Mucosa of descending colon (tissue), 3 donors: ENCODE measurements at regions not wholly inside any gene's neighbourhood (a gene's known extent, or its start where the extent isn't known, plus 50 kb on each side); places are given as distances from the start of the nearest gene placed in this dataset.

ENCODE experiments used
- ATAC-seq: fragments of 200-7000 bp; cut with Tn5 transposase; one replicate; pipeline ENCODE4 v1.9.1; 2020; ENCODE audit warnings: mild to moderate bottlenecking, moderate library complexity
- DNase-seq, 3 donors: peaks; one replicate each; pipeline ENCODE4 v3.0.0-alpha.2; 2020
- H3K36me3 ChIP-seq: fragments of 200-600 bp; one replicate; pipeline ENCODE4 v1.8.0; 2021; ENCODE audit warnings: low read depth, mild to moderate bottlenecking
- H3K4me1 ChIP-seq: fragments of 200-600 bp; one replicate; pipeline ENCODE4 v1.8.0; 2021; ENCODE audit warnings: low read depth, mild to moderate bottlenecking
- H3K4me3 ChIP-seq: fragments of 200-600 bp; one replicate; pipeline ENCODE4 v1.8.0; 2021; ENCODE audit warnings: mild to moderate bottlenecking
- H3K9me3 ChIP-seq: fragments of 200-600 bp; one replicate; pipeline ENCODE4 v1.8.0; 2021; ENCODE audit warnings: mild to moderate bottlenecking
- intact Hi-C, 2 donors: fragments of 100-400 bp; cut with DNase I in 1 of 2; cut with micrococcal nuclease in 1 of 2; formaldehyde crosslinking; loops; one replicate each; pipeline versions ENCODE4 v1.11.0 to v1.11.1; 2022; cut with DNase I, micrococcal nuclease
- TF ChIP-seq, protein P1 (sequence below): fragments of 200-600 bp; IDR thresholded peaks from one replicate; pipeline ENCODE4 v1.8.0; 2022; ENCODE audit warnings: antibody characterized with exemption, mild to moderate bottlenecking
- donor health status: DM: no; HTN: no; CAD: no; lungs with moderate emphysema.
- donor health status: DM: no; HTN: no; CAD: no.
- donor health status: DM: no; HTN: yes; CAD: no.

DNA sequence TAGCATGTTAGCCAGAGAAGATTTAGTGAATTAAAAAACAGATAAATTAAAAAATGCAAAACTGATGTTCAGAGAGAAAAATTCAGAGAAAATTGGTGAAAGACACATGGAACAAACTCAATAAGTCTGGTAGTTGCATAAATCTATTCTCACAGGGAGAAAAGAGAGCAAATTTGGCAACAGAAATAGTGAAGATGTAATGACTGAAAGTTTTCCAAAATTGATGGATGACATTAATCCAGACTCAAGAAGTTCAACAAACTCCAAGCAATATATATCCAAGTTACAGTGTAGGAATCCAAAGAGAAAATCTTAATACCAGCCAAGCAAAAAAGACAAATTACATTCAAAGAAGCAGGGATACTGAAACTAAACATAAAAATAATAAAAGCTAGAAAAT, 302.7 kb upstream of the ARPP21 start:
- ATAC-seq (no peak), DNase-seq (no peak)
- intact Hi-C loops: no loop called here
- Histone ChIP-seq H3K4me1 (no peaks in the 10 kb centered on the region), H3K4me3 (no peak overlapping the region), H3K36me3 (no peaks in the 10 kb centered on the region), H3K9me3 (no peaks in the 10 kb centered on the region)
- TF ChIP-seq, protein P1, sequence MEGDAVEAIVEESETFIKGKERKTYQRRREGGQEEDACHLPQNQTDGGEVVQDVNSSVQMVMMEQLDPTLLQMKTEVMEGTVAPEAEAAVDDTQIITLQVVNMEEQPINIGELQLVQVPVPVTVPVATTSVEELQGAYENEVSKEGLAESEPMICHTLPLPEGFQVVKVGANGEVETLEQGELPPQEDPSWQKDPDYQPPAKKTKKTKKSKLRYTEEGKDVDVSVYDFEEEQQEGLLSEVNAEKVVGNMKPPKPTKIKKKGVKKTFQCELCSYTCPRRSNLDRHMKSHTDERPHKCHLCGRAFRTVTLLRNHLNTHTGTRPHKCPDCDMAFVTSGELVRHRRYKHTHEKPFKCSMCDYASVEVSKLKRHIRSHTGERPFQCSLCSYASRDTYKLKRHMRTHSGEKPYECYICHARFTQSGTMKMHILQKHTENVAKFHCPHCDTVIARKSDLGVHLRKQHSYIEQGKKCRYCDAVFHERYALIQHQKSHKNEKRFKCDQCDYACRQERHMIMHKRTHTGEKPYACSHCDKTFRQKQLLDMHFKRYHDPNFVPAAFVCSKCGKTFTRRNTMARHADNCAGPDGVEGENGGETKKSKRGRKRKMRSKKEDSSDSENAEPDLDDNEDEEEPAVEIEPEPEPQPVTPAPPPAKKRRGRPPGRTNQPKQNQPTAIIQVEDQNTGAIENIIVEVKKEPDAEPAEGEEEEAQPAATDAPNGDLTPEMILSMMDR: no peak

- TF ChIP-seq, protein P1: no peak
Observed at GRCh38 chr3:35338186-35338585, 301.1 kb upstream of the ARPP21 start.

GRCh38 chr3:35380196-35380595, 259.1 kb upstream of the ARPP21 start:
- ATAC-seq (no peak), DNase-seq (no peak)
- Histone ChIP-seq H3K9me3 (no peaks in the 10 kb centered on the region), H3K36me3 (no peaks in the 10 kb centered on the region), H3K4me3 (no peak overlapping the region), H3K4me1 (no peaks in the 10 kb centered on the region)
- TF ChIP-seq, protein P1: no peak
- intact Hi-C loops: no loop called here

More at GRCh38 chr3:35338186-35338585, 301.1 kb upstream of the ARPP21 start:
- intact Hi-C loops: no loop called here
- Histone ChIP-seq H3K36me3 (no peaks in the 10 kb centered on the region), H3K4me1 (no peaks in the 10 kb centered on the region), H3K9me3 (no peaks in the 10 kb centered on the region), H3K4me3 (no peak overlapping the region)
- no peak for ATAC-seq
- DNase-seq: no peak

DNA sequence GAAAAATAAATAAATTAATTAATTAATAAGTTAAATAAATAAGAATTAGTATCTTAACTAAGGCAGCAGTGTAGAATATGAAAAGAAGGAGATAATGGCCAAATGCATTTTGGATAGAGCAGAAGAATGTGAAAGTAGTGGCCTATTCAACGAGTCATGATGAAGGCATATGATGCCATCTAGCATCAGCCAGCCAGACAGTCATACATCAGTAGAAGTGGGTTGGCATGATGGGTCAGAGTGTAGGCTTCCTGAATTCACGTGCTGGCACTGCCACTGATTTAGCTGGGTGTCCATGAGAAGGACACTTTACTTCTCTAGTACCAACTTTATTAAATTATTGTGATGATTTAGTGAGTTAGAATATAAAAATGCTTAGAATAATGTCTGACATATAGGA, 256.1 kb upstream of the ARPP21 start:
- Histone ChIP-seq H3K9me3 (no peaks in the 10 kb centered on the region), H3K4me3 (no peak overlapping the region), H3K4me1 (no peaks in the 10 kb centered on the region), H3K36me3 (no peaks in the 10 kb centered on the region)
- DNase-seq: no peak
- no peak for ATAC-seq
- intact Hi-C loops: no loop called here
- TF ChIP-seq, protein P1: no peak

DNA sequence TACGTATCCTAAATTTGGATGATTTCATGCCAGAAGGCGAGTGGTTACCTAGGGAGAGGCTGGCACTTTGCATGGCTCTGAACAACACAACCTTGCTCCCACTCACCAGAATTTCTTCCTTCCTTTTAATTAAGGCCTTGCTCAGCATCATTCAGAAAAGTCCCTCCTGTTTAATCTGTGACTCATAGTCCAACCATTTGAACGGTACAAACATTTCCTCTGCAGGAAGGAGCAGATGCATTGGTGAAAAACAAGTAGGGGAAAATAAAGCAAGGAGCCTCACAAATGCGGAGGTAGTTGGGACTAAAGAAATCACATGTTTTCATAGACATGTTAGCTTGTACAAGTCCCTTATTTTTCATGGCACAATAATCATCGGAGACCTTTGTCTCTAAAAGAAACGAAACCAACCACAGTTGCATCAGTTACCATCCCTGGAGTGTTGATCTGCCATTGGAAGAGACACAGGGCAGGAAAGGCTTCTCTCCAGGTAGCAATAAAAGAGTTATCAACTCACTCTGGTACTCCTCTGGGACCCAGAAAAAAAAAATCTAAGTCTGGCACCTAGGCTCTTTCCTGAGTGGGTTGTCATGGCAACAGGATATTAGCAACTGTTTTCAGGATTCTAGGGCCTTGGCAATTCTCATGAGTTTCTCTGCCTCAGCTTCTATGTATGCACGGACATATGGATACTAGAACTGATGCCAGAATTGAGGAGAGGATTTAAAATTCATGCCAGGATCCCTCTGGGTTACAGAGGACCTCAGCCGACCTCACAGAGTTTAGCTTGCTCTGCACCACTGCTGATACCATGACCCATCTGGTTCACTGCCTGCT, 255.4 kb upstream of the ARPP21 start:
- Histone ChIP-seq H3K36me3 (no peaks in the 10 kb centered on the region), H3K4me3 (no peak overlapping the region), H3K4me1 (no peaks in the 10 kb centered on the region), H3K9me3 (no peaks in the 10 kb centered on the region)
- no peak for ATAC-seq
- intact Hi-C loops: no loop called here
- DNase-seq: no peak
- TF ChIP-seq, protein P1: no peak
